ENCODE measurements at regions not wholly inside any gene's neighbourhood (a gene's known extent, or its start where the extent isn't known, plus 50 kb on each side); places are given as distances from the start of the nearest gene placed in this dataset.

- TF ChIP-seq ZNF600 (tag by site-specific recombination; IDR thresholded peaks at IDR 0.05) (no peak), ZSCAN16 (tag by site-specific recombination; IDR thresholded peaks at IDR 0.05) (no peak), TSHZ1 (tag by site-specific recombination; IDR thresholded peaks at IDR 0.05; ENCODE audit: borderline replicate concordance) (no peak), ZNF19 (tag by site-specific recombination; IDR thresholded peaks at IDR 0.05; ENCODE audit: low read depth) (no peak), ZNF747 (tag by site-specific recombination; IDR thresholded peaks at IDR 0.05) (no peak), HOXC10 (CRISPR knock-in tag; IDR thresholded peaks at IDR 0.05) (no peak)
These were observed 280.4 kb upstream of the ANXA10 start (continued) for GRCh38 chr4:167811958-167812357.

GRCh38 chr4:167826281-167826680 is 266.1 kb upstream of the ANXA10 start:
- no peaks in the 10 kb centered on the region for H3K4me1 ChIP-seq (ENCODE audit: control insufficient read depth, insufficient read depth, low read length)
- no peak overlapping the region for H3K4me3 ChIP-seq (ENCODE audit: low read depth, low read length)
- TF ChIP-seq ZNF169 (tag by site-specific recombination; IDR thresholded peaks at IDR 0.05) (no peak), ZNF677 (tag by site-specific recombination; IDR thresholded peaks at IDR 0.05) (no peak)
- no peak overlapping the region for H3K27ac ChIP-seq (ENCODE audit: extremely low read depth, low read depth, low read length)
- CTCF ChIA-PET = interaction anchor here (0.7 kb wide), 1 partner anchor 29 kb away, joined by 3 read pairs; no protein-coding TSS in a partner anchor
- no peaks in the 10 kb centered on the region for H3K9me3 ChIP-seq (ENCODE audit: control insufficient read depth, insufficient read depth, low read depth, low read length)
- POLR2A ChIA-PET = no interaction called here
- H3K36me3 ChIP-seq (ENCODE audit: control insufficient read depth in 2 of 2, insufficient read depth in 1 of 2, low read length in 2 of 2) = no peaks in the 10 kb centered on the region

- TF ChIP-seq ZNF768 (tag by site-specific recombination; IDR thresholded peaks at IDR 0.05) = no peak
- TF ChIP-seq ZNF221 (tag by site-specific recombination; IDR thresholded peaks at IDR 0.05; ENCODE audit: borderline replicate concordance) = no peak
- no peak for TF ChIP-seq HOXD13 (CRISPR knock-in tag; IDR thresholded peaks at IDR 0.05; ENCODE audit: borderline replicate concordance)
- no peak for TF ChIP-seq ZNF549 (tag by site-specific recombination; IDR thresholded peaks at IDR 0.05)
- TF ChIP-seq ZNF24 (tag by site-specific recombination; IDR thresholded peaks at IDR 0.05) = no peak
- no peak for TF ChIP-seq ZNF175 (tag by site-specific recombination; IDR thresholded peaks at IDR 0.05)
- no peak for TF ChIP-seq SALL2 (tag by site-specific recombination; IDR thresholded peaks at IDR 0.05; ENCODE audit: borderline replicate concordance)
- no peak for TF ChIP-seq ZNF404 (tag by site-specific recombination; IDR thresholded peaks at IDR 0.05)
- TF ChIP-seq ZNF274 (IDR thresholded peaks at IDR 0.05; ENCODE audit: low read length) = no peak
- no peak for TF ChIP-seq ZNF274 (tag by site-specific recombination; IDR thresholded peaks at IDR 0.05; ENCODE audit: borderline replicate concordance)
These were observed 260.5 kb upstream of the ANXA10 start for GRCh38 chr4:167831855-167832254.

GRCh38 chr4:167838686-167839085 is 253.7 kb upstream of the ANXA10 start:
- H3K4me3 ChIP-seq (ENCODE audit: low read depth, low read length) = no peak overlapping the region
- H3K4me1 ChIP-seq (ENCODE audit: control insufficient read depth, insufficient read depth, low read length) = no peaks in the 10 kb centered on the region
- ChIA-PET POLR2A (no interaction called here), CTCF (no interaction called here)
- no peaks in the 10 kb centered on the region for H3K9me3 ChIP-seq (ENCODE audit: control insufficient read depth, insufficient read depth, low read depth, low read length)
- no peaks in the 10 kb centered on the region for H3K36me3 ChIP-seq (ENCODE audit: control insufficient read depth in 2 of 2, insufficient read depth in 1 of 2, low read length in 2 of 2)
- H3K27ac ChIP-seq (ENCODE audit: extremely low read depth, low read depth, low read length) = no peak overlapping the region
- TF ChIP-seq ZBTB8A (tag by site-specific recombination; IDR thresholded peaks at IDR 0.05) (no peak), ZNF426 (tag by site-specific recombination; IDR thresholded peaks at IDR 0.05) (no peak), OSR2 (tag by site-specific recombination; IDR thresholded peaks at IDR 0.05) (no peak), ZNF571 (tag by site-specific recombination; IDR thresholded peaks at IDR 0.05) (no peak), REPIN1 (tag by site-specific recombination; IDR thresholded peaks at IDR 0.05; ENCODE audit: low read depth) (no peak), YY1 (tag by site-specific recombination; IDR thresholded peaks at IDR 0.05) (no peak), ZNF501 (tag by site-specific recombination; IDR thresholded peaks at IDR 0.05) (no peak), ZBTB48 (tag by site-specific recombination; IDR thresholded peaks at IDR 0.05) (no peak), ZNF585B (tag by site-specific recombination; IDR thresholded peaks at IDR 0.05) (no peak), ZNF248 (tag by site-specific recombination; IDR thresholded peaks at IDR 0.05) (no peak), ZNF623 (tag by site-specific recombination; IDR thresholded peaks at IDR 0.05) (no peak), ZNF23 (tag by site-specific recombination; IDR thresholded peaks at IDR 0.05; ENCODE audit: borderline replicate concordance) (no peak), ZNF558 (tag by site-specific recombination; IDR thresholded peaks at IDR 0.05) (no peak), ZSCAN30 (tag by site-specific recombination; IDR thresholded peaks at IDR 0.05) (no peak)

More at GRCh38 chr4:167831855-167832254, 260.5 kb upstream of the ANXA10 start:
- Histone ChIP-seq H3K27ac (ENCODE audit: extremely low read depth, low read depth, low read length) (no peak overlapping the region), H3K4me1 (ENCODE audit: control insufficient read depth, insufficient read depth, low read length) (no peaks in the 10 kb centered on the region), H3K9me3 (ENCODE audit: control insufficient read depth, insufficient read depth, low read depth, low read length) (no peaks in the 10 kb centered on the region), H3K36me3 (ENCODE audit: control insufficient read depth in 2 of 2, insufficient read depth in 1 of 2, low read length in 2 of 2) (no peaks in the 10 kb centered on the region), H3K4me3 (ENCODE audit: low read depth, low read length) (no peak overlapping the region)
- ChIA-PET CTCF (no interaction called here), POLR2A (no interaction called here)
